DMS53 treated with DMSO at 0.1 percent for 48 hours (cell line): ENCODE measurements at regions not wholly inside any gene's neighbourhood (a gene's known extent, or its start where the extent isn't known, plus 50 kb on each side); places are given as distances from the start of the nearest gene placed in this dataset.

Experiments used
- DNase-seq: peaks from one replicate; lab custom pipeline; 2025; ENCODE audit not compliant: unreplicated experiment; lab: John Stamatoyannopoulos, UW

DNA sequence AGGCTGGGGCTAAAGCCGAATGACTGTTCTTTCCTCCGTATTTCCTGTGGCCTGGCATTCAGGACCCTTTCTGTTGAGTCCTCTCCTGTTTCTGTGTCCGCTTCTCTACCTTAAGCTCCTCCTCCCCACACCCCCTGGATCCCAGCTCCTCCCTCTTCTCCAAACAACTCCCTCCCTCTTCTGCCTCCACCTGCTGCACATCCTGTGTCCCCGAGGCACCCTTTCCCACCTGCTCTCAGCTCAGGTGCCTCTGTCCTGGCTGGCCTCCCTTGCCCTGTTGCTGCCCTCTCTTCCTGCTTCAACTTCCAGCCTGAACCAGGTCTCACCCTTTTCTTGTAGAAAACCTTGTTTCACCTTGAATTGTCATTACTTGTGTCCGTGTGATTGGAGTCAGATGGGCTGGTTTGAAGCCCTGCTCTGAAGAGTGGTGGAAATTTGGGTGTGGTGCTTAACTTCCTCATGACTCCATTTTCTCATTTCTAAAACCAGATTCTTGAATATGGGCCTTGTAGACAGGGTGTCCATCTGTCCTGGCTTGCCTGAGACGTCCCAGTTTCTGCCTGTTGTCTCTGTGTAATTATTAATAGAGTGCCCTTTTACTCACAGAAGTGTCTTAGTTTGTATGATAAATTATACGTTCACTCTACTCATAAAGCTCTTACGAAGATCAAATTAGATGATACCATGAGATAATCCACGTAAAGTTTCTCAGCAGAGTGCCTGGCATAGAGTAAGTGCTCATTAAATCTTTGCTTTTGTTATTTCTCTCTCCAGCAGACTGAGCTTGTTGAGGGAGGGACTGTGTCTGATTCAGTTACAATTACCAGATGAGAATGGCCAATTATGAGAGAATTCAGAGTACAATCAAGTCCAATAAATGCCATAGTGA is 58.9 kb upstream of the TRABD2B start:
- peak; percentile 48 for DNase-seq

DNA sequence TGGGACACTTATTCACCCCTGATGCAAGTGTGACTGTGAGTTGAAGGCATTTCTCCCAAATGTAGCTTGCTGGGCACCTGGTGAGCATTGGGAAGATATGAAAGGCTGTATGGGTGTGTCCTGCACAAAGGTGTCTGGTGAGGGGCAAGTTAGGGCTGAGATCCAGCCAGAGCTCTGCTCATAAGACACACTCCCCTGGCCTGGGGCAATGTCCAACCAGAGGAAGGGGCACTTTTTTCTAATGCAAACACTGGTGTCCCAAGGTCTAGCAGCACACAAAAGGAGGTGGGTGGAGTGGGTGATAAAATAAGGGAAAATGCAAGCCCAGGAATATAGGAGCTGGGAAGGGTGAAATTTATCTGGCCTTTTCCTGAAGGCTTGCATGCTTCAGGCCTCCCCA is 57.0 kb upstream of the TRABD2B start:
- DNase-seq = no peak

DNA sequence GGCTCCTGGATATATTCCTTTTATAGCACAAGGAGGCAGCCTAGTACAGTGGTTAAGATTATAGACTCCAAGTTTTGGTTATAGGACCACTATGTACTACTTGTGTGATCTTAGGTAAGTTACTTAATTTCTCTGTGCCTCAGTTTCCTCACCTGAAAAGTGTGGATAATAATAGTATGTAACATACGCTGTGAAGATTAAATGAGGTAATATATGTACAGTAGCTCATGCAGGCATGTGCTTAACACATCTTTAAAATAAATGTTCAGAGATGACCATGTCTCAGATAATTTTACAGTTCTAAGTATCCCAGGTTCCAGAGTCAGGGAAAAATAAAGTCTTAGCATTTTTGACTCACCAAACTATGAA is 55.7 kb upstream of the TRABD2B start:
- DNase-seq = no peak

DNA sequence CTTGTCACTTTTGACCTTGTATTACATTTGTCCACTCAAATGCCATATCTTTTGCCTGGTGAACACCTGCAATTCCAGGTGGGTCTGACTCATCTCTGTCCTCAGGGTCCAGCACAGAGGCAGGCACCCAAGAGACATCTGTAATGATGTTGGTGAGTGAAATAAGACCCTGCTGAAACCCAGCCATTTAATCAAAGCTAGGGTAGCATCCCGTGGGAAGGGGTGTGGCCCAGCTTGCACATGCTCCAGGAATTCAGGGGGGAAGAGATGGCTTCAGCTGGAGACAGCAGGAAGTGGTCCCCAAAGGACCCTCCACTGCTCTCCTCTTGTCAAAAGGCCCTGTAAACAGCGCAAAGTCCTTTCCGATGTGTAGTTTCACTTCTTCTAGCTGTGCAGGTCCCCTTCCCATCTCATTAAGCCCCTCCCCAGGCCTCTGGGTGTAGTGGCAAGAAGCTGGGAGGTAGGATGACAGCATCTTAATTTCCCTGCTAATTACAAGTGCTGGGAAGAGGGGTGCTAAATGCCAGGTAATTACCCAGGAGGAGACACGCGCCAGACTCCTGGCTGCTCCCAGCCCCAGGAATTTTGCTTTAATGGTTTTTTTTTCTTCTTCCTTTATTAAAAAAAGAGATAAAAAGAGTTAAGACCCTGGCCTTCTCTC is 54.4 kb upstream of the TRABD2B start:
- no peak for DNase-seq

- no peak for DNase-seq
These were observed 52.8 kb upstream of the TRABD2B start for GRCh38 chr1:48049823-48050535.

DNA sequence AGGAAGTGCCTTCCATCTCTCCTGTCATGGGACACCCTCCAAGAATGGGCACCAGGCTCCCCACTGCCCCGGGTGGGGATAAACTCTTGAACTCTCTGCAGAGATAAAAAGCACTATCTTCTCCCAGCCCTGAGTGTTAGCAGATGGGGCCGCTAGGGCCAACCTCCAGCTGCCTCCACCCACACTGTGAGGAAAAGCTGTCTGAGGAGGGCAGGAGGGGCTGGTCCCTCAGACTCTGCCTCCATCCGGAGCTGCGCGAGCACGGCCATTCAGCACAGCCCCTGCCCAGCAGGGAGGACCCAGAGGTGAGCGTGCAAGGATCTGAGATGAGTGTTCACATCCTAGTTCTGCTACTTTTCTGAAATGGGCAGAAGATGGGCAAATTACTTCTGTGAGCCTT is 51.8 kb upstream of the TRABD2B start:
- DNase-seq = no peak

- DNase-seq = no peak
These were observed 50.9 kb upstream of the TRABD2B start for GRCh38 chr1:48048064-48048463.

GRCh38 chr1:48047116-48047515 is 49.9 kb upstream of the TRABD2B start:
- no peak for DNase-seq
